ENCODE measurements at regions not wholly inside any gene's neighbourhood (a gene's known extent, or its start where the extent isn't known, plus 50 kb on each side); places are given as distances from the start of the nearest gene placed in this dataset.

GRCh38 chr5:5560016-5560415, 137.5 kb downstream of the ICE1 start:
- H3K36me3 Mint-ChIP-seq, result no peaks in the 10 kb centered on the region
- no peak overlapping the region for H3K27ac Mint-ChIP-seq
- no peaks in the 10 kb centered on the region for H3K9me3 ChIP-seq (ENCODE audit: control insufficient read depth, insufficient read depth, low read length)
- 22% methylated on average over 1 of the region's 1 CpG for WGBS (ENCODE audit: insufficient coverage)
- no peaks in the 10 kb centered on the region for H3K4me1 Mint-ChIP-seq
- H3K4me3 ChIP-seq (ENCODE audit: low read length), result no peak overlapping the region
- TF ChIP-seq CTCF (IDR thresholded peaks at IDR 0.05), result no peak
- H3K27me3 Mint-ChIP-seq (ENCODE audit: low read depth in 2 of 2), result peaks cover 10 to 33% of the 10 kb centered on the region in 2 donors
- no peaks in the 10 kb centered on the region for H3K9me3 Mint-ChIP-seq
- no peaks in the 10 kb centered on the region for H3K4me1 ChIP-seq (ENCODE audit: control insufficient read depth, insufficient read depth, low read length)
- H3K4me3 Mint-ChIP-seq, result no peak overlapping the region
- DNase-seq, result no peak
- no peak for ATAC-seq
- H3K27me3 ChIP-seq (ENCODE audit: control insufficient read depth, insufficient read depth, low read length), result no peaks in the 10 kb centered on the region
- intact Hi-C loops (cut with micrococcal nuclease), result no loop called here
- H3K36me3 ChIP-seq (ENCODE audit: control insufficient read depth, insufficient read depth, low read length), result no peaks in the 10 kb centered on the region
- H3K27ac ChIP-seq (ENCODE audit: low read length), result no peak overlapping the region

GRCh38 chr5:5558638-5559527, 136.4 kb downstream of the ICE1 start:
- Mint-ChIP-seq H3K36me3 (no peaks in the 10 kb centered on the region), H3K9me3 (no peaks in the 10 kb centered on the region), H3K4me1 (no peaks in the 10 kb centered on the region), H3K27me3 (ENCODE audit: low read depth in 2 of 2) (peaks cover 9 to 33% of the 10 kb centered on the region in 2 donors), H3K27ac (no peak overlapping the region), H3K4me3 (no peak overlapping the region)
- no peak for TF ChIP-seq CTCF (IDR thresholded peaks at IDR 0.05)
- WGBS (ENCODE audit: insufficient coverage), result 65% methylated on average over 15 of the region's 15 CpGs
- no peak overlapping the region for H3K27ac ChIP-seq (ENCODE audit: low read length)
- H3K4me1 ChIP-seq (ENCODE audit: control insufficient read depth, insufficient read depth, low read length), result no peaks in the 10 kb centered on the region
- ATAC-seq, result no peak
- no peak for DNase-seq
- no peaks in the 10 kb centered on the region for H3K9me3 ChIP-seq (ENCODE audit: control insufficient read depth, insufficient read depth, low read length)
- no peaks in the 10 kb centered on the region for H3K27me3 ChIP-seq (ENCODE audit: control insufficient read depth, insufficient read depth, low read length)
- H3K4me3 ChIP-seq (ENCODE audit: low read length), result no peak overlapping the region
- no peaks in the 10 kb centered on the region for H3K36me3 ChIP-seq (ENCODE audit: control insufficient read depth, insufficient read depth, low read length)
- intact Hi-C loops (cut with micrococcal nuclease), result no loop called here

GRCh38 chr5:5558102-5558501, 135.6 kb downstream of the ICE1 start:
- Mint-ChIP-seq H3K9me3 (no peaks in the 10 kb centered on the region), H3K4me3 (no peak overlapping the region), H3K4me1 (no peaks in the 10 kb centered on the region), H3K27me3 (ENCODE audit: low read depth in 2 of 2) (peaks cover 9 to 28% of the 10 kb centered on the region in 2 donors), H3K27ac (no peak overlapping the region), H3K36me3 (no peaks in the 10 kb centered on the region)
- no peak overlapping the region for H3K27ac ChIP-seq (ENCODE audit: low read length)
- WGBS (ENCODE audit: insufficient coverage), result 80% methylated on average over 6 of the region's 6 CpGs
- no peak overlapping the region for H3K4me3 ChIP-seq (ENCODE audit: low read length)
- H3K27me3 ChIP-seq (ENCODE audit: control insufficient read depth, insufficient read depth, low read length), result no peaks in the 10 kb centered on the region
- no peak for DNase-seq
- H3K9me3 ChIP-seq (ENCODE audit: control insufficient read depth, insufficient read depth, low read length), result no peaks in the 10 kb centered on the region
- intact Hi-C loops (cut with micrococcal nuclease), result no loop called here
- H3K4me1 ChIP-seq (ENCODE audit: control insufficient read depth, insufficient read depth, low read length), result no peaks in the 10 kb centered on the region
- no peak for TF ChIP-seq CTCF (IDR thresholded peaks at IDR 0.05)
- H3K36me3 ChIP-seq (ENCODE audit: control insufficient read depth, insufficient read depth, low read length), result no peaks in the 10 kb centered on the region
- ATAC-seq, result no peak

GRCh38 chr5:5551499-5551898, 129.0 kb downstream of the ICE1 start:
- Mint-ChIP-seq H3K4me1 (no peaks in the 10 kb centered on the region), H3K4me3 (no peak overlapping the region), H3K9me3 (peaks cover 0 to 2% of the 10 kb centered on the region in 2 donors), H3K36me3 (peaks cover 8% of the 10 kb centered on the region), H3K27ac (no peak overlapping the region), H3K27me3 (ENCODE audit: low read depth in 2 of 2) (peaks cover 8 to 34% of the 10 kb centered on the region in 2 donors)
- TF ChIP-seq CTCF (IDR thresholded peaks at IDR 0.05), result no peak
- Histone ChIP-seq H3K4me1 (ENCODE audit: control insufficient read depth, insufficient read depth, low read length) (no peaks in the 10 kb centered on the region), H3K27me3 (ENCODE audit: control insufficient read depth, insufficient read depth, low read length) (no peaks in the 10 kb centered on the region), H3K9me3 (ENCODE audit: control insufficient read depth, insufficient read depth, low read length) (no peaks in the 10 kb centered on the region), H3K27ac (ENCODE audit: low read length) (no peak overlapping the region), H3K36me3 (ENCODE audit: control insufficient read depth, insufficient read depth, low read length) (no peaks in the 10 kb centered on the region), H3K4me3 (ENCODE audit: low read length) (no peak overlapping the region)
- no peak for DNase-seq
- no peak for ATAC-seq
- 99% methylated on average over 4 of the region's 4 CpGs for WGBS (ENCODE audit: insufficient coverage)
- intact Hi-C loops (cut with micrococcal nuclease), result no loop called here
